HEK293 (cell line): ENCODE measurements at regions not wholly inside any gene's neighbourhood (a gene's known extent, or its start where the extent isn't known, plus 50 kb on each side); places are given as distances from the start of the nearest gene placed in this dataset.

ENCODE experiments used
- CTCF ChIP-seq: fragments of 450-650 bp; formaldehyde crosslinking; IDR thresholded peaks from 2 replicates; pipeline ENCODE4 v1.5.1; 2016; ENCODE audit warnings: missing biosample characterization, missing genetic modification characterization
- ELK4 ChIP-seq: IDR thresholded peaks from 2 replicates; pipeline ENCODE4 v1.6.1; 2011; ENCODE audit warnings: mild to moderate bottlenecking, low read depth, low read length, borderline replicate concordance
- REST ChIP-seq: fragments of 450-650 bp; formaldehyde crosslinking; IDR thresholded peaks from 2 replicates; pipeline ENCODE4 v1.5.1; 2016; ENCODE audit warnings: missing biosample characterization, missing genetic modification characterization
- SP2 ChIP-seq: fragments of 450-650 bp; formaldehyde crosslinking; IDR thresholded peaks from 2 replicates; pipeline ENCODE4 v1.5.1; 2016; ENCODE audit warnings: missing biosample characterization, missing genetic modification characterization
- TSHZ1 ChIP-seq: fragments of 450-650 bp; formaldehyde crosslinking; IDR thresholded peaks from 2 replicates; pipeline ENCODE4 v1.5.1; 2016; ENCODE audit warnings: missing biosample characterization, missing genetic modification characterization, borderline replicate concordance
- ZBTB7A ChIP-seq: fragments of 450-650 bp; formaldehyde crosslinking; IDR thresholded peaks from 2 replicates; pipeline ENCODE4 v1.5.1; 2016; ENCODE audit warnings: low read depth, missing biosample characterization, missing genetic modification characterization
- ZFP41 ChIP-seq: fragments of 450-650 bp; formaldehyde crosslinking; IDR thresholded peaks from 2 replicates; pipeline ENCODE4 v1.5.1; 2016; ENCODE audit warnings: missing biosample characterization, missing genetic modification characterization, borderline replicate concordance
- ZNF26 ChIP-seq: fragments of 450-650 bp; formaldehyde crosslinking; IDR thresholded peaks from 2 replicates; pipeline ENCODE4 v1.5.1; 2016; ENCODE audit warnings: missing biosample characterization, missing genetic modification characterization
- ZNF274 ChIP-seq, 2 experiments: fragments of 200-500 bp in 1 of 2; fragments of 450-650 bp in 1 of 2; sonication (Bioruptor generic) in 1 of 2; formaldehyde crosslinking in 1 of 2; IDR thresholded peaks; 2 replicates each; pipeline versions ENCODE4 v1.5.1 to v1.6.1; 2014 to 2016; ENCODE audit warnings: borderline replicate concordance in 1 of 2, inconsistent platforms in 1 of 2, low read length in 1 of 2, missing biosample characterization in 1 of 2, missing genetic modification characterization in 1 of 2
- ZNF785 ChIP-seq: fragments of 450-650 bp; formaldehyde crosslinking; IDR thresholded peaks from 2 replicates; pipeline ENCODE4 v1.5.1; 2016; ENCODE audit warnings: missing biosample characterization, missing genetic modification characterization

DNA sequence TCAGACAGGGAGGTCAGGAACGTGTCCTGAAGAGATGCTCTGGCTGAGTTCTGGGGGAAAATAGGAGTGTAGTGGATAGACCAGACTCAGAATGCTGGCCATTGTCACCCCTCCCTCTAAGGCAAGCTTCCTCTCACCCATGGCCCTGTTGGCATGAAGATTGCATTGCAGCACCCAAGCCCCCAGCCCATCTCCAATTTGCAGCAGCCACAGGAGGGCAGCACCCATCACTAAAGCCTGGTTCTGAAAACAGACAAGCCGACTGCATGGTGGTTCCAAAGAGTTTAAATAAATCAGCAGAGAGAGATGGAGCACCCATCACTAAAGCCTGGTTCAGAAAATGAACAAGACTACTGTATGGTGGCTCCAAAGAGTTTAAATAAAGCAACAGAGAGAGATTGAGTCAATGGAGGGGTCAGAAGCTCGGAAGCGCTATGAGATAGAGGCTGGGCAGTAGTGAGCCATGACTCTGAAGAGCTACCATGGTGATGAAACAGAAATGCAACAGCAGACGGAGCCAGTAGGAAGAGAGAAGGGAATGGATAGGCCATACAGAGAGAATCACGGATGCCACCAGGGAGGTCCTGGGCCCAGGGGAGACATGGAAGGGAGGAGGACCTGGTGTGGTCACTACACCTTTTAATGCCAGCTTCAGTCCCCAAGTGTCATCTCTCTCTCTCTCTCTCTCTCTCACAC is 237.9 kb upstream of the MYO3A start:
- TF ChIP-seq REST (tag by site-specific recombination) (no peak), CTCF (tag by site-specific recombination) (no peak), ZBTB7A (tag by site-specific recombination) (no peak), TSHZ1 (tag by site-specific recombination) (no peak), ELK4 (no peak), SP2 (tag by site-specific recombination) (no peak), ZNF274 (IDR thresholded peaks at IDR 0.05; ENCODE audit: low read length) (no peak), ZNF274 (tag by site-specific recombination; IDR thresholded peaks at IDR 0.05; ENCODE audit: borderline replicate concordance) (no peak), ZNF785 (tag by site-specific recombination) (no peak), ZFP41 (tag by site-specific recombination) (no peak), ZNF26 (tag by site-specific recombination) (no peak)
